KMS-11 (cell line): ENCODE measurements at regions not wholly inside any gene's neighbourhood (a gene's known extent, or its start where the extent isn't known, plus 50 kb on each side); places are given as distances from the start of the nearest gene placed in this dataset.

Source experiments
- H2AFZ ChIP-seq: fragments of 200-600 bp; sonication (generic); 2 replicates; pipeline ENCODE4 v1.6.1; 2016; ENCODE audit warnings: antibody characterized with exemption, mixed run types, low read depth
- H3K27ac ChIP-seq: fragments of 200-600 bp; sonication (generic); 2 replicates; pipeline ENCODE4 v1.6.1; 2016; ENCODE audit warnings: mild to moderate bottlenecking, mixed run types
- H3K27me3 ChIP-seq: fragments of 200-600 bp; sonication (generic); 2 replicates; pipeline ENCODE4 v1.6.1; 2017; ENCODE audit warnings: mild to moderate bottlenecking, low read depth, mixed run types, moderate library complexity; ENCODE audit not compliant: insufficient read depth
- H3K36me3 ChIP-seq: fragments of 200-600 bp; sonication (generic); 2 replicates; pipeline ENCODE4 v1.6.1; 2017; ENCODE audit warnings: mild to moderate bottlenecking, mixed run types; ENCODE audit not compliant: insufficient read depth
- H3K4me1 ChIP-seq: fragments of 200-600 bp; sonication (generic); 2 replicates; pipeline ENCODE4 v1.6.1; 2016; ENCODE audit warnings: mild to moderate bottlenecking, low read depth, mixed run types; ENCODE audit not compliant: poor library complexity, severe bottlenecking
- H3K4me2 ChIP-seq: fragments of 200-600 bp; sonication (generic); 2 replicates; pipeline ENCODE4 v1.7.0; 2016; ENCODE audit warnings: mild to moderate bottlenecking, mixed run types
- H3K4me3 ChIP-seq: fragments of 200-600 bp; sonication (generic); IDR thresholded peaks from 2 replicates; pipeline ENCODE4 v1.6.1; 2017; ENCODE audit warnings: low read depth, low read length, mixed read lengths; ENCODE audit not compliant: insufficient read depth
- H3K79me2 ChIP-seq: fragments of 200-600 bp; sonication (generic); 2 replicates; pipeline ENCODE4 v1.6.1; 2016; ENCODE audit warnings: low read depth, mixed run types; ENCODE audit not compliant: insufficient read depth
- H3K9ac ChIP-seq: fragments of 200-600 bp; sonication (generic); 2 replicates; pipeline ENCODE4 v1.6.1; 2016; ENCODE audit warnings: mild to moderate bottlenecking, mixed run types
- H4K20me1 ChIP-seq: fragments of 200-600 bp; sonication (generic); 2 replicates; pipeline ENCODE4 v1.6.1; 2016; ENCODE audit warnings: mild to moderate bottlenecking, mixed run types; ENCODE audit not compliant: insufficient read depth
- CTCF ChIP-seq: fragments of 200-600 bp; sonication (generic); conservative IDR thresholded peaks from 2 replicates; pipeline ENCODE4 v1.6.1; 2017; ENCODE audit warnings: low read depth, mild to moderate bottlenecking, antibody characterized with exemption, low read length, moderate library complexity, mixed read lengths

- H3K9ac ChIP-seq, result no peak overlapping the region
- H3K36me3 ChIP-seq, result no peaks in the 10 kb centered on the region
- TF ChIP-seq CTCF, result no peak
- H4K20me1 ChIP-seq, result no peaks in the 10 kb centered on the region
- H3K4me1 ChIP-seq, result no peaks in the 10 kb centered on the region
- H3K4me2 ChIP-seq, result no peak overlapping the region
- no peaks in the 10 kb centered on the region for H3K27me3 ChIP-seq
- H3K4me3 ChIP-seq, result no peak overlapping the region
- no peak overlapping the region for H2AFZ ChIP-seq
- no peak overlapping the region for H3K27ac ChIP-seq
- no peaks in the 10 kb centered on the region for H3K79me2 ChIP-seq
These were observed 498.6 kb upstream of the SALL1 start for GRCh38 chr16:51649631-51650030.

- Histone ChIP-seq H2AFZ (no peak overlapping the region), H3K4me1 (no peaks in the 10 kb centered on the region), H3K36me3 (no peaks in the 10 kb centered on the region), H3K4me3 (no peak overlapping the region), H3K79me2 (no peaks in the 10 kb centered on the region), H4K20me1 (no peaks in the 10 kb centered on the region), H3K27me3 (no peaks in the 10 kb centered on the region), H3K9ac (no peak overlapping the region), H3K4me2 (no peak overlapping the region), H3K27ac (no peak overlapping the region)
- TF ChIP-seq CTCF, result no peak
These were observed 497.5 kb upstream of the SALL1 start for GRCh38 chr16:51648526-51648925.

DNA sequence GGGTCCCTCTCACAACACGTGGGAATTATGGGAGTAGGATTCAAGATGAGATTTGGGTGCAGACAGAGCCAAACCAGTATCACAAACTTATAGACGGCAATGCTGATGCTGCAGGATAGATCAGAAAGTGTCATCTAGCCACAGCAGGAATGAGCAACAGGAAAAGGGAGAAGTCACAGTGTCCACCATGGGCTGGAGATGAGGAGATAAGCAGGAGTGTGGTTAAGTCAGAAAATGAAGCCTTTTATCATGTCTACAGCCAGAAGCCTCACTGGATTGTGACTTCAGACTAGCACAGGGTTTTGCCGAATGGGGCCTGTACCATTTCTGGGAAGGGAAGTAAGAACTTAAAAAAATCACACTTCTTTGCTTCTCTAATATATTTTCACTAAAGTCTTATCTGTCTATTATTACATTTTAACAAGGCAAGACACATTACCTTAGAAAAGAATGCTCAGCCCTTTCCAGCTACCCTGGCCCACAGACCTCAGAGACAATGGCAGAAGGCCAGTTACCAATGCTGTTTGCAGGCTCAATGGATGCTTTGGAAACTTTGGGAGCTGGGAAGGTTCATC lies 490.2 kb upstream of the SALL1 start:
- no peak overlapping the region for H3K4me2 ChIP-seq

DNA sequence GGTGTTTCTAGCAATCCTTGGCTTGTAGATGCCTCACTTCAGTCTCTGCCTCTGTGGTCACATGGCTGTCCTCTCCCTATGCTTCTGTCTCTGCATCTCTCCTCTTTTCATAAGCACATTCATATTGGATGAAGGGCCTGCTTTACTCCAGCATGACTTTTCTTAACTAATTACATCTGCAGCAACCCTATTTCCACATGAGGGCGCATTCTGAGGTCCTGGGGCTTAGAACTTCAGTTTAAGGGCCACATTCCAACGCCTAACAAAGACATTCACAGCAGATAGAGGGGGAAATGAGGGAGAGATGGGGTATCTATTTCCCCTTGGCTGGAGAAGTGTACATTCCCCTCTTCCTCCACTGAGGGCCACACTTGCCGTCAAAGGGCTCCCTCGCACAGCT lies 489.1 kb upstream of the SALL1 start:
- no peak for TF ChIP-seq CTCF
- no peak overlapping the region for H2AFZ ChIP-seq
- no peaks in the 10 kb centered on the region for H3K36me3 ChIP-seq
- H3K4me2 ChIP-seq, result no peak overlapping the region
- no peaks in the 10 kb centered on the region for H4K20me1 ChIP-seq
- H3K4me3 ChIP-seq, result no peak overlapping the region
- no peaks in the 10 kb centered on the region for H3K27me3 ChIP-seq
- no peak overlapping the region for H3K27ac ChIP-seq
- H3K4me1 ChIP-seq, result no peaks in the 10 kb centered on the region
- no peak overlapping the region for H3K9ac ChIP-seq
- H3K79me2 ChIP-seq, result no peaks in the 10 kb centered on the region

More for the DNA sequence above, 490.2 kb upstream of the SALL1 start:
- H3K4me3 ChIP-seq, result no peak overlapping the region
- no peak overlapping the region for H2AFZ ChIP-seq
- H3K79me2 ChIP-seq, result no peaks in the 10 kb centered on the region
- no peak for TF ChIP-seq CTCF
- H3K36me3 ChIP-seq, result no peaks in the 10 kb centered on the region
- H4K20me1 ChIP-seq, result no peaks in the 10 kb centered on the region
- H3K4me1 ChIP-seq, result no peaks in the 10 kb centered on the region
- H3K27me3 ChIP-seq, result no peaks in the 10 kb centered on the region
- H3K27ac ChIP-seq, result no peak overlapping the region
- H3K9ac ChIP-seq, result no peak overlapping the region
